Body of pancreas (tissue), 4 donors: ENCODE measurements at regions not wholly inside any gene's neighbourhood (a gene's known extent, or its start where the extent isn't known, plus 50 kb on each side); places are given as distances from the start of the nearest gene placed in this dataset.

Experiments
- CTCF ChIP-seq, 7 experiments: fragments of 450-650 bp in 4 of 7; fragments of 200-600 bp in 3 of 7; sonication (generic) in 3 of 7; IDR thresholded peaks; one replicate each; pipeline ENCODE4 v1.5.1; 2016 to 2019; ENCODE audit warnings: antibody characterized with exemption in 7 of 7
- POLR2A ChIP-seq, 3 donors: fragments of 450-650 bp; IDR thresholded peaks; one replicate each; pipeline ENCODE4 v1.6.1; 2016; ENCODE audit warnings: antibody characterized with exemption in 3 of 3, mild to moderate bottlenecking in 2 of 3

- TF ChIP-seq CTCF (IDR thresholded peaks at IDR 0.05) (no peak), POLR2A (IDR thresholded peaks at IDR 0.05) (no peak)
Measured at GRCh38 chr5:104903941-104904340, 1341.4 kb upstream of the NUDT12 start.
